ENCODE measurements at regions not wholly inside any gene's neighbourhood (a gene's known extent, or its start where the extent isn't known, plus 50 kb on each side); places are given as distances from the start of the nearest gene placed in this dataset.

- intact Hi-C loops (cut with micrococcal nuclease): no loop called here
- POLR2A ChIA-PET: no interaction called here
- CTCF ChIA-PET: no interaction called here
- Mint-ChIP-seq H3K9me3 (no peaks in the 10 kb centered on the region), H3K36me3 (no peaks in the 10 kb centered on the region), H3K4me1 (ENCODE audit: low read depth) (no peaks in the 10 kb centered on the region), H3K27me3 (peaks cover 16% of the 10 kb centered on the region), H3K4me3 (no peak overlapping the region), H3K27ac (no peak overlapping the region)
- DNase-seq: no peak
Measured at GRCh38 chr7:1378610-1379601, 80.4 kb downstream of the MICALL2 start.

GRCh38 chr7:1380231-1380815 lies 78.9 kb downstream of the MICALL2 start:
- Mint-ChIP-seq H3K4me1 (ENCODE audit: low read depth) (no peaks in the 10 kb centered on the region), H3K36me3 (no peaks in the 10 kb centered on the region), H3K4me3 (no peak overlapping the region), H3K9me3 (no peaks in the 10 kb centered on the region), H3K27ac (no peak overlapping the region), H3K27me3 (peaks cover 19% of the 10 kb centered on the region)
- no peak for DNase-seq
- intact Hi-C loops (cut with micrococcal nuclease): no loop called here
- ChIA-PET POLR2A (no interaction called here), CTCF (no interaction called here)

DNA sequence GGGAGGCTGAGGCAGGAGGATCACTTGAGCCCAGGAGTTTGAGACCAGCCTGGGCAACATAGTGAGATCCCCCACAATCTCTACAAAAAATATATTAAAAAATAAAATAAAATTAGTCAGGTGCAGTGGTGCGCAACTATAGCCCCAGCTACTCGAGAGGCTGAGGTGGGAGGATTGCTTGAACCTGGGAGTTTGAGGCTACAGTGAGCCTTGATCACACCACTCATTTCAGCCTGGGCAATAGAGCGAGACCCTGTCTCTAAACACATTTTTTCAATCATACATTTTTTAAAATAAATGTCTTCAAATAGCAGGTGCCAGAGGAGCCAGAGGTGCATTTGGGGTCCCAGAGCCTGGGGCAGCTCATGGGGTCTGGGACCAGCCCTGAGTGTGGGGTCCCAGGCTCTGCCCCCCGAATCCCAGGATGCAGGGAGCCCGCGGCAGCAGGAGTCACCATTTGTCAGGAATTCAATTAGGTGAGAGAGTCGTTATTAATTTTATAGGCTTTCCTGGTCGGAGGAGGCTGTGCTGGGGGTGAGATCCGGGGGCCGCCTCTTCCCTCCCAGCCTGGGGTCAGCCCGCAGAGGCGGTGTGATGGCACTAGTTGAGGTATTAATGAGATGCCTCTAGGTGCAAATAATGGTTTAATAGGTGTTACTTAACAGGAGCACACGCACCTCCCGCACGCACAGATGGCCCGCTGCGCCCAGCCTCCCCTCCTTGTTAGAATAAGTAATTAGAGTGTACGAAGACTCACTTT lies 78.3 kb downstream of the MICALL2 start:
- intact Hi-C loops (cut with micrococcal nuclease): no loop called here
- Mint-ChIP-seq H3K4me3 (no peak overlapping the region), H3K4me1 (ENCODE audit: low read depth) (no peaks in the 10 kb centered on the region), H3K9me3 (no peaks in the 10 kb centered on the region), H3K36me3 (no peaks in the 10 kb centered on the region), H3K27me3 (peaks cover 18% of the 10 kb centered on the region), H3K27ac (no peak overlapping the region)
- ChIA-PET CTCF (interaction anchor here (1.6 kb wide), 1 partner anchor 51 kb away, joined by 4 read pairs; no protein-coding TSS in a partner anchor), POLR2A (no interaction called here)
- no peak for DNase-seq

GRCh38 chr7:1382553-1383397 lies 76.5 kb downstream of the MICALL2 start:
- H3K36me3 Mint-ChIP-seq: no peaks in the 10 kb centered on the region
- no peak overlapping the region for H3K27ac Mint-ChIP-seq
- POLR2A ChIA-PET: no interaction called here
- DNase-seq: no peak
- H3K4me3 Mint-ChIP-seq: no peak overlapping the region
- peaks cover 10% of the 10 kb centered on the region for H3K27me3 Mint-ChIP-seq
- H3K9me3 Mint-ChIP-seq: no peaks in the 10 kb centered on the region
- CTCF ChIA-PET: interaction anchor here (1.6 kb wide), 1 partner anchor 49 kb away, joined by 4 read pairs; no protein-coding TSS in a partner anchor
- no peaks in the 10 kb centered on the region for H3K4me1 Mint-ChIP-seq (ENCODE audit: low read depth)
- intact Hi-C loops (cut with micrococcal nuclease): no loop called here

- no peak overlapping the region for H3K27ac Mint-ChIP-seq
- no peaks in the 10 kb centered on the region for H3K4me1 Mint-ChIP-seq (ENCODE audit: low read depth)
- intact Hi-C loops (cut with micrococcal nuclease): no loop called here
- ChIA-PET CTCF (no interaction called here), POLR2A (no interaction called here)
- no peak for DNase-seq
- H3K27me3 Mint-ChIP-seq: peaks cover 14% of the 10 kb centered on the region
- H3K4me3 Mint-ChIP-seq: no peak overlapping the region
- H3K9me3 Mint-ChIP-seq: no peaks in the 10 kb centered on the region
- H3K36me3 Mint-ChIP-seq: no peaks in the 10 kb centered on the region
Measured at GRCh38 chr7:1383398-1384112, 75.7 kb downstream of the MICALL2 start.

GRCh38 chr7:1384113-1384415 lies 75.2 kb downstream of the MICALL2 start:
- intact Hi-C loops (cut with micrococcal nuclease): no loop called here
- CTCF ChIA-PET: no interaction called here
- DNase-seq: no peak
- Mint-ChIP-seq H3K4me1 (ENCODE audit: low read depth) (no peaks in the 10 kb centered on the region), H3K27ac (no peak overlapping the region), H3K27me3 (peaks cover 14% of the 10 kb centered on the region), H3K36me3 (no peaks in the 10 kb centered on the region), H3K9me3 (no peaks in the 10 kb centered on the region), H3K4me3 (no peak overlapping the region)
- POLR2A ChIA-PET: no interaction called here

Data from activated CD4-positive, alpha-beta memory T cell treated with anti-CD3 and anti-CD28 coated beads for 36 hours (primary cell).